ENCODE measurements at regions not wholly inside any gene's neighbourhood (a gene's known extent, or its start where the extent isn't known, plus 50 kb on each side); places are given as distances from the start of the nearest gene placed in this dataset.

- DNase-seq: no peak
These were observed 557.0 kb downstream of the SLITRK1 start for GRCh38 chr13:83325125-83325853.

- no peak for DNase-seq
These were observed 570.2 kb downstream of the SLITRK1 start for GRCh38 chr13:83311886-83312577.

- no peak for DNase-seq
These were observed 583.7 kb downstream of the SLITRK1 start for GRCh38 chr13:83298617-83299016.

- no peak for DNase-seq
These were observed 584.5 kb downstream of the SLITRK1 start for GRCh38 chr13:83297586-83298290.

- DNase-seq: no peak
These were observed 586.6 kb downstream of the SLITRK1 start for GRCh38 chr13:83295686-83296085.

- no peak for DNase-seq
These were observed 595.5 kb downstream of the SLITRK1 start for GRCh38 chr13:83286737-83287136.

- no peak for DNase-seq
These were observed 600.6 kb downstream of the SLITRK1 start for GRCh38 chr13:83281654-83282053.

GRCh38 chr13:83274679-83275078 lies 607.6 kb downstream of the SLITRK1 start:
- DNase-seq: no peak

- no peak for DNase-seq
These were observed 609.5 kb downstream of the SLITRK1 start for GRCh38 chr13:83272652-83273240.

- no peak for DNase-seq
These were observed 610.2 kb downstream of the SLITRK1 start for GRCh38 chr13:83272076-83272475.

GRCh38 chr13:83265279-83265678 lies 617.0 kb downstream of the SLITRK1 start:
- no peak for DNase-seq

- no peak for DNase-seq
These were observed 633.5 kb downstream of the SLITRK1 start for GRCh38 chr13:83248751-83249150.

- DNase-seq: no peak
These were observed 649.6 kb downstream of the SLITRK1 start for GRCh38 chr13:83232626-83233025.

GRCh38 chr13:83229574-83230305 lies 652.5 kb downstream of the SLITRK1 start:
- DNase-seq: no peak

GRCh38 chr13:83223546-83223945 lies 658.7 kb downstream of the SLITRK1 start:
- DNase-seq: no peak

- no peak for DNase-seq
These were observed 660.4 kb downstream of the SLITRK1 start for GRCh38 chr13:83221813-83222241.

- DNase-seq: no peak
These were observed 661.0 kb downstream of the SLITRK1 start for GRCh38 chr13:83221256-83221655.

GRCh38 chr13:83220241-83220640 lies 662.0 kb downstream of the SLITRK1 start:
- no peak for DNase-seq

- DNase-seq: no peak
These were observed 662.4 kb downstream of the SLITRK1 start for GRCh38 chr13:83219832-83220231.

- DNase-seq: no peak
These were observed 665.6 kb downstream of the SLITRK1 start for GRCh38 chr13:83216479-83217245.

GRCh38 chr13:83215627-83216026 lies 666.6 kb downstream of the SLITRK1 start:
- no peak for DNase-seq

GRCh38 chr13:83214452-83214851 lies 667.8 kb downstream of the SLITRK1 start:
- no peak for DNase-seq
